Erythroblast (primary cell): ENCODE measurements at regions not wholly inside any gene's neighbourhood (a gene's known extent, or its start where the extent isn't known, plus 50 kb on each side); places are given as distances from the start of the nearest gene placed in this dataset.
"Not testable (repeated sequence)": the region's sequence is repeated elsewhere in the genome, so short reads cannot be mapped to it uniquely, and the experiment has no call there.

Experiments
- DNase-seq, 2 experiments: peaks; one replicate each; lab custom pipeline; 2025; lab: John Stamatoyannopoulos, UW
- GATA1 ChIP-seq: IDR thresholded peaks from 2 replicates; pipeline ENCODE4 v1.6.1; 2011; ENCODE audit warnings: low read depth, mild to moderate bottlenecking, control low read depth, low read length, moderate library complexity
- POLR2A ChIP-seq: IDR thresholded peaks from 2 replicates; pipeline ENCODE4 v1.6.1; 2011; ENCODE audit warnings: mild to moderate bottlenecking, low read length

- no peak for DNase-seq
Measured at GRCh38 chr1:147077936-147078605, 94.2 kb downstream of the PRKAB2 start.

GRCh38 chr1:147077523-147077922, 94.7 kb downstream of the PRKAB2 start:
- no peak for DNase-seq
- no peak for TF ChIP-seq GATA1
- TF ChIP-seq POLR2A: no peak

More at GRCh38 chr1:147077936-147078605, 94.2 kb downstream of the PRKAB2 start:
- TF ChIP-seq POLR2A: no peak
- no peak for TF ChIP-seq GATA1

GRCh38 chr1:147077081-147077480, 95.2 kb downstream of the PRKAB2 start:
- DNase-seq: no peak
- TF ChIP-seq POLR2A (no peak), GATA1 (no peak)

- no peak for TF ChIP-seq GATA1
- TF ChIP-seq POLR2A: no peak
- DNase-seq: no peak
Measured at GRCh38 chr1:147076442-147076841, 95.8 kb downstream of the PRKAB2 start.

DNA sequence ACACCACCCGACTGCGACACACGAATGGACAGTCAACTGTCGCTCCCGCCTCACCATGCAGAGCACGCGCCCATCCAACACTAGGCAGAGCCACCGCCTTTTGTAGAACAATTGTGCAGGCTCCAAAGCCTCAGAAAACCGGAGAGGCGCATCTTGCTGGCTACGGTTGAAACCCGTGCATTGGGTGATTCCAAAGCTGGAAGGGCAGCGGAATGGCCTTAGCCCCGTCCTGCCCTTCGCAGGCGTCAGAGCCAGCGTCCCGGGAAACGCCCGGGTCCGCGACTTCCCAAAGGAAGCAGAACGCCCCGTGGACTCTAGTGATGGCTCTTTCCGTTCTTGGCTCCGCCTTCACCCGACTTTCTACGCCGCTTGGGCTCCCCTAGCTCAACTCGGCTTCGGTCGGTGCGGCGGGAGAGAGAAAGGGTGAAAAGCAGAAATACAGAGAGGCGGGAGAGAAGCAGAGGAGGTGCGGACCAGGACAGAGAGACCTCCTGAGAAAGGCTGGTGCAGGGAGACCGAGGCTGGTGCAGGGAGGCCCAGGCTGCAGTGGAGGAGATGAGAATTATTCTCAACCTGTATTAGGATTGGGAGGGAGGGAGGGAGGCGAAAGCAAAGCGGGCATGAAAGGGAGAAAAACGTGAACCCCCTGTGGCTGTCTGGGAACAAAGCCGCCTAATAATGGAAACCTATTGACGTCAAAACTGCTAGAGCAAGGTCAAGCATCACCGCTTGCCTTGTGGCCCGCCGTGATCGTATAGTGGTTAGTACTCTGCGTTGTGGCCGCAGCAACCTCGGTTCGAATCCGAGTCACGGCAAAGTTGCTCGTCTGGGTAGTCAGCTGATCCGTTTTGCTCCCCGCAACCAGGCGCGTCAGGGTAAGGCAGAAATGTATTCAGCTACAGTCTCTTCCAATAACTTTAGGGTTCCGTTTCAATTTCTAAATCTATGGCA, 99.5 kb downstream of the PRKAB2 start:
- no peak for DNase-seq
- TF ChIP-seq POLR2A (no peak), GATA1 (no peak)

DNA sequence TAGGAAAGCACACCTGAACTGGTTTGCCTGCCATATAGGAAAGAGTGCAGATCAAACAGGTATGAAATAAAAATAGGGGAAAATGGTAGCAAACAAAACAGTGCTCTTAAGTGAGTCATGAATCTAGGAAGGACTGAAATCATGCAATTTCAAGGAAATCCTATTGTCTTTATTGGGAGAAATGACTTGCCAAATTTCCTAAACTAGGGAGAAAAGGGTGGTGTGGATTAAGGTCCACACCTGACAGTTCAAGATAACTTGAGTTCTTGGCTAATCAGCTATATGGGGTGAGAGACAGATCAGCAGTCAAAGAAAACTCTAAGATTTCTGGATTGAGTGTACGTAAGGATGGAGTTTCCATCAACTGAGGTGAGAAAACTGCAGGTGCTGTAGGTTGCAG, 101.1 kb downstream of the PRKAB2 start:
- no peak for DNase-seq
- TF ChIP-seq POLR2A (no peak), GATA1 (no peak)

GRCh38 chr1:147062956-147063355, 109.3 kb downstream of the PRKAB2 start:
- TF ChIP-seq POLR2A (no peak), GATA1 (no peak)
- DNase-seq: no peak

- DNase-seq: not testable (repeated sequence)
Measured at GRCh38 chr1:147061880-147062279, 110.4 kb downstream of the PRKAB2 start.

DNA sequence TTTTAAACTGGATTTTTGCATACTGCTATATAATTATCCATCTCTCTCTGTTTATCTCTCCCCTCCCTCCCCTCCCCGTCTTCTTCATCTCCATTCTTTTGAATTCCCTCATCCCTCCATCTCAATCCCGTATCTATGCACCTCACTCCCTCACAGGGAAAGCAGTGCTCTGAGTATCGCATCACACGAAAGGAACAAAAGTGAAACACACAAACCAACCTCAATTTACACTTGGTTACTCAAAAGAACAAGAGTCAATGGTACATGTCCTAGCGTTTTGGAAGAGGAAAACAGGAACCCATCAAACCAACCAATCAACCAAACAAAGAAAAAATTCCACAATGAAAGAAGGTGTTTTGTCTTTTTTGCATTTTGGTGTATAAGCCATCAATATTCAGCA, 115.1 kb downstream of the NBPF12 start:
- TF ChIP-seq GATA1 (no peak), POLR2A (no peak)
- DNase-seq: no peak

- DNase-seq: no peak
- TF ChIP-seq POLR2A (no peak), GATA1 (no peak)
Measured at GRCh38 chr1:147052677-147053076, 114.6 kb downstream of the NBPF12 start.

GRCh38 chr1:147052143-147052542, 114.0 kb downstream of the NBPF12 start:
- TF ChIP-seq POLR2A: no peak
- no peak for TF ChIP-seq GATA1
- DNase-seq: no peak

GRCh38 chr1:147051136-147051535, 113.0 kb downstream of the NBPF12 start:
- TF ChIP-seq GATA1 (no peak), POLR2A (no peak)
- DNase-seq: no peak

- no peak for DNase-seq
- TF ChIP-seq GATA1 (no peak), POLR2A (no peak)
Measured at GRCh38 chr1:147050654-147051053, 112.5 kb downstream of the NBPF12 start.

DNA sequence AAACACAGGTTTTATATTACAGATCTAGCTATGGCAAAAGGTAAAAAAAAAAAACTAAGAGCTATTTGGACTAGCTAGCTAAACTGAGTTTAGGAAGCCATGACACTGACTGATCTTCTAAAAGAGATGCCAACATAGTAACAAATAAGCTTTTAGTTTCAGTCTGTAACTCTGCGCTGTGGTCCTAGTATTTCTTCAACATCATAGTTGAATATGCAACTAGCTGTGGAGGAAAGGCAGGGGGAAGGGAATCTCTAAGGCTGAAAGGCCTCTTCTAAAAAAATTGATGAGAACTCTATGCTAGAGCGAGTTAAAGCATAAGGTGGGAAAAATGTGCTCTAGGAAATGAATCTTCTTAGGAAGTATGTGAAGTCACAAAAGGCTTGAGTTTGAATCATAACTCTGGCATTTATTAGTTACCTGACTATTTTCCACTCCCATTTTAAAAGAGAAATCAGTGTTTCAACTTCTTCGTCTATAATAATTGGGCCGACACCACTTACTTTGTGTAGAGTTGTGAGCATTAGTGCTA, 108.8 kb downstream of the NBPF12 start:
- DNase-seq: not testable (repeated sequence)
